NB4 (cell line): ENCODE measurements at regions not wholly inside any gene's neighbourhood (a gene's known extent, or its start where the extent isn't known, plus 50 kb on each side); places are given as distances from the start of the nearest gene placed in this dataset.

Experiments used
- DNase-seq: peaks from one replicate; pipeline ENCODE4 v3.0.0; 2010; ENCODE audit warnings: low read depth
- H3K4me3 ChIP-seq: one replicate; pipeline ENCODE4 v1.5.1; 2011; ENCODE audit warnings: mild to moderate bottlenecking, low read depth, low read length, moderate library complexity
- CTCF ChIP-seq: IDR thresholded peaks from one replicate; pipeline ENCODE4 v1.5.1; 2012; ENCODE audit warnings: low read depth, low read length
- MAX ChIP-seq: IDR thresholded peaks from 2 replicates; pipeline ENCODE4 v1.6.1; 2011; ENCODE audit warnings: low read depth, low read length
- MYC ChIP-seq: IDR thresholded peaks from 2 replicates; pipeline ENCODE4 v1.6.1; 2011; ENCODE audit warnings: low read depth, low read length
- POLR2A ChIP-seq: IDR thresholded peaks from 2 replicates; pipeline ENCODE4 v1.6.1; 2011; ENCODE audit warnings: mild to moderate bottlenecking; ENCODE audit not compliant: insufficient read length; ENCODE audit errors: extremely low read depth

GRCh38 chr10:43749145-43749576 lies 100.5 kb upstream of the ZNF32 start:
- DNase-seq = no peak
- no peak for TF ChIP-seq POLR2A
- no peak for TF ChIP-seq CTCF
- TF ChIP-seq MAX = no peak
- no peak for TF ChIP-seq MYC
- no peak overlapping the region for H3K4me3 ChIP-seq

DNA sequence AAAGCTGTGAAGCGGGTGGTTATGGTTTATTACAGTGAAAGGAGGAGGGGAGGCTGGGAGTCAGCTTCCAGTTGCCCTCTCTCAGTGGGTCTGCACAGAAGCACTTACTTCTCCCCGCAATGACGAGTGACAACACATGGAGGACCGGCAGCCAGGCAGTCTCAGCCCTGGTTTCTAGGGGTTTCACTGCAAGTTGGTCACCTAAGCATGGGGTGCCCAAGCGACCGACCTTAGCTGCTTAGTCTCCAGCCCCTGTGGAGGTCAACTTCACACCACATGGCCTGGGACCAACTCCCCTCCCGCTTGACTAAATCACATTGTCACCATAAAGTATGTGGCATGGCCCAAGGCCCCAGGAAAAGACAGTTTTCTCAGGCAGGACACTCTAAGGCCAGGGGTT lies 99.9 kb upstream of the ZNF32 start:
- DNase-seq = no peak
- TF ChIP-seq POLR2A = no peak
- no peak for TF ChIP-seq CTCF
- TF ChIP-seq MAX = no peak
- no peak for TF ChIP-seq MYC
- no peak overlapping the region for H3K4me3 ChIP-seq

- no peak overlapping the region for H3K4me3 ChIP-seq
- no peak for DNase-seq
- TF ChIP-seq CTCF (no peak), MYC (no peak), MAX (no peak), POLR2A (no peak)
These were observed 98.2 kb upstream of the ZNF32 start for GRCh38 chr10:43746906-43747305.

DNA sequence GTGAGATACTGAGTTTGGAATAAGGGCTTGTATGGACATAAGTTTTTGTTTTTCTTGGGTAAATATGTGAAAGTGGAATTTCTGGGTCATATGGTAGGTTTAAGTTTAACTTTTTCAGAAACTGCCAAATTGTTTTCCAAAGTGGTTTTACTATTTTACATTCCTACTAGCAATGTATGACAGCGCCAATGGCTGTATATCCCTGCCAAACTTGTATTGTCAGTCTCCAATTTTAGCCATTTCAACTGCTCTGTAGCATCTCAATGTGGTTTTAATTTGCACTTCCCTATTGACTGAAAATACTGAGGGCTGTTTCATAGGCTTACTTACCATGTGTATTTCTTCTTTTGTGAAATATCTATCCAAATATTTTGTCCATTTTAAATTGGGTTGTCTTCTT lies 90.5 kb upstream of the ZNF32 start:
- DNase-seq = no peak
- no peak overlapping the region for H3K4me3 ChIP-seq
- TF ChIP-seq MAX = no peak
- no peak for TF ChIP-seq POLR2A
- no peak for TF ChIP-seq CTCF
- TF ChIP-seq MYC = no peak

- no peak overlapping the region for H3K4me3 ChIP-seq
- no peak for DNase-seq
- TF ChIP-seq MYC (no peak), POLR2A (no peak), MAX (no peak), CTCF (no peak)
These were observed 88.3 kb upstream of the ZNF32 start for GRCh38 chr10:43737003-43737402.

GRCh38 chr10:43735907-43736306 lies 87.2 kb upstream of the ZNF32 start:
- no peak overlapping the region for H3K4me3 ChIP-seq
- DNase-seq = no peak
- TF ChIP-seq POLR2A (no peak), MAX (no peak), CTCF (no peak), MYC (no peak)
